ENCODE measurements at regions not wholly inside any gene's neighbourhood (a gene's known extent, or its start where the extent isn't known, plus 50 kb on each side); places are given as distances from the start of the nearest gene placed in this dataset.

DNA sequence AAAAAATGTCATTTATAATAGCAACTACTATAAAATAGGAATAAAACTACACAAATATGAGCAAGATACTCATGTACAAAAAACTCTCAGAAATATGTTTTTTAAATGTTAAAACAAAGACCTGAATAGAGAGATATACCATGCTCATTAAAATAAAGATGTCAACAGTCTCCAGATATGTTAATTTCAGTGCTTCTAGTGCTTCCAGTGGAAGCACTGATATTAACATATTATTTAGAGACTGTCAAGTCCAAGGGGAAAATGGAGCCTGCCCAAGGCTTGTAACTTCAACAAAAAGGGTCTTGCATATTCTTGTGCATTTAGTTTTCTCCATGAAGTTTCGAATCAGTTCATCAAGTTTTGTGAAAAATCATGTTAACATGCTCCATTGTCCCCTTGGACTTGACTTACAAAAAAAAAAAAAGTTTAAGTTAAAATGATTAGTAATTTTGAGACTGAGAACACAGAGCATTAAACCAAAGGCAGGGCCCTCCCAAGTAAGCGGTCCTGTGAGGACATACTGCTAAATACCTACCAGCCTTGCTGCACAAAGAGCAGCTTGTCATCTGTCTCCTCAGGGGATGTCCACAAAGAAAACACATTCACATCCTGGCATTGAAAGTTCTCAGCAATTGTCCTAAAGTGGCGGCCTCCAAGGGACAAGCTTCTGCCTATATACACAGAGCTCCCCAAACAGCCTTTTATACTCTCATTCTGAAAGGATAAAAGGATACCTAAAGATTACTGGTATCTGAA, 501.9 kb upstream of the CHAC2 start:
- CTCF ChIA-PET, result interaction anchor here (0.7 kb wide), 1 partner anchor 1549 kb away, joined by 3 read pairs; no protein-coding TSS in a partner anchor
- TF ChIP-seq, protein P1, sequence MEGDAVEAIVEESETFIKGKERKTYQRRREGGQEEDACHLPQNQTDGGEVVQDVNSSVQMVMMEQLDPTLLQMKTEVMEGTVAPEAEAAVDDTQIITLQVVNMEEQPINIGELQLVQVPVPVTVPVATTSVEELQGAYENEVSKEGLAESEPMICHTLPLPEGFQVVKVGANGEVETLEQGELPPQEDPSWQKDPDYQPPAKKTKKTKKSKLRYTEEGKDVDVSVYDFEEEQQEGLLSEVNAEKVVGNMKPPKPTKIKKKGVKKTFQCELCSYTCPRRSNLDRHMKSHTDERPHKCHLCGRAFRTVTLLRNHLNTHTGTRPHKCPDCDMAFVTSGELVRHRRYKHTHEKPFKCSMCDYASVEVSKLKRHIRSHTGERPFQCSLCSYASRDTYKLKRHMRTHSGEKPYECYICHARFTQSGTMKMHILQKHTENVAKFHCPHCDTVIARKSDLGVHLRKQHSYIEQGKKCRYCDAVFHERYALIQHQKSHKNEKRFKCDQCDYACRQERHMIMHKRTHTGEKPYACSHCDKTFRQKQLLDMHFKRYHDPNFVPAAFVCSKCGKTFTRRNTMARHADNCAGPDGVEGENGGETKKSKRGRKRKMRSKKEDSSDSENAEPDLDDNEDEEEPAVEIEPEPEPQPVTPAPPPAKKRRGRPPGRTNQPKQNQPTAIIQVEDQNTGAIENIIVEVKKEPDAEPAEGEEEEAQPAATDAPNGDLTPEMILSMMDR (conservative IDR thresholded peaks at IDR 0.05; ENCODE audit: low read depth), result no peak
- DNase-seq (ENCODE audit: low spot score), result no peak
- no peak overlapping the region for H3K27ac ChIP-seq
- POLR2A ChIA-PET (ENCODE audit: low non-redundant PET), result no interaction called here

DNA sequence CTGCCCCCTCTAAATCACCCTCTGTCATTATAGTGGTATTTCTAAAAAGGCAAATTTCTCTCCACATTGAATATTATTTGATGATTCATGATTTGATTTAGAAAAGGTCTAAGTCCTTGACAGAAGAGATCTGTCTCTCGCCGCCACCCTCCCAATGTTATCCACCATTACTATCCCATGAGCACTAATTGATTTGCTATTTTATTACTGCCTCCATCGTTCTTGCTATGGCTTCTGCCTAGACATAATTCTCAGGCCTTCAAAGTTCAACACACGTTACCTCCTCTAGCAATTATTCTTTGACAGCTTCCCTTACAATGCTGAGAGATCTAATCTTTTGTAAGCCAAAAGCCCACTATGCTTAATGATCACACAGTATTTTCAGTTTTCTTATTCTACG, 507.0 kb upstream of the CHAC2 start:
- POLR2A ChIA-PET (ENCODE audit: low non-redundant PET), result no interaction called here

DNA sequence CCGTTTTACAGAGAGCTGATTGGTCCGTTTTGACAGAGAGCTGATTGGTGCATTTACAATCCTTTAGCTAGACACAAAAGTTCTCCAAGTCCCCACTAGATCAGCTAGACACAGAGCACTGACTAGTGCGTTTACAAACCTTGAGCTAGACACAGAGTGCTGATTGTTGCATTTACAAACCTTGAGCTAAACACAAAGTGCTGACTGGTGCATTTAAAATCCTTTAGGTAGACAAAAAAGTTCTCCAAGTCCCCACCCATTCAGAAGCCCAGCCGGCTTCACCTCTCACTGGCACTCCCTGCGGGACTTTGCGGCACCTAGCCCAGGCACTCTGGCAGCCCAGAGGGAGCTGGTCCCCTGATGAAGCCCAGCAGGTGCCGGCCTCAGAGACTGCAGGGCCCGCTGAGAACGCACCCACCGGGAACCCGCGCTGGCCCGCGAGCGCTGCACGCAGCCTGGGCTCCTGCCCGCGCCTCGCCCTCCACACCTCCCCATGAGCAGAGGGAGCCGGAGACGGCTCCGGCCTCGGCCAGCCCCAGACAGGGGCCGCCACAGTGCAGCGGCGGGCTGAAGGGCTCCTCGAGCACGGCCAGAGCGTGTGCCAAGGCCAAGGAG, 508.1 kb upstream of the CHAC2 start:
- no peak for DNase-seq (ENCODE audit: low spot score)
- TF ChIP-seq, protein P1 (conservative IDR thresholded peaks at IDR 0.05; ENCODE audit: low read depth), result no peak
- no peak overlapping the region for H3K27ac ChIP-seq
- CTCF ChIA-PET, result no interaction called here
- POLR2A ChIA-PET (ENCODE audit: low non-redundant PET), result no interaction called here

More for the DNA sequence above, 507.0 kb upstream of the CHAC2 start:
- no peak overlapping the region for H3K27ac ChIP-seq
- CTCF ChIA-PET, result no interaction called here
- TF ChIP-seq, protein P1 (conservative IDR thresholded peaks at IDR 0.05; ENCODE audit: low read depth), result no peak
- no peak for DNase-seq (ENCODE audit: low spot score)

DNA sequence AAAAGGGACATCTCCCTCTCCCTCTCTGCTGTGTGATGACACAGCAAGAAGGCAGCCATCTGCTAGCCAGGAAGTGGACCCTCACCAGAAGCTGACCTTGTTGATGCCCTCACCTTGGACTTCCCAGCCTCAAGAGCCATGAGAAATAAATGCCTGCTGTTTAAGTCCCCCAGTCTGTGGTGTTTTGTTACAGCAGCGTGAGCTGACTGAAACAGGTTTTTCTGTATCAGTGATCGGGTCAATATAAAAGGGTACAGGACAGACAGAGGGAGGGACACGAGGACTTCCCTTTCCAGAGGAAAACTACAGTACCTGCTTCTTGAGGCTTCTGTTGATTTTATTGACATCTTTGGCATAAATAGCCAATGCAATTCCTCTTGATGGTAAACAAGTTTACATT, 510.3 kb upstream of the CHAC2 start:
- TF ChIP-seq, protein P1 (conservative IDR thresholded peaks at IDR 0.05; ENCODE audit: low read depth), result no peak
- no peak for DNase-seq (ENCODE audit: low spot score)
- POLR2A ChIA-PET (ENCODE audit: low non-redundant PET), result no interaction called here
- no peak overlapping the region for H3K27ac ChIP-seq
- CTCF ChIA-PET, result no interaction called here

DNA sequence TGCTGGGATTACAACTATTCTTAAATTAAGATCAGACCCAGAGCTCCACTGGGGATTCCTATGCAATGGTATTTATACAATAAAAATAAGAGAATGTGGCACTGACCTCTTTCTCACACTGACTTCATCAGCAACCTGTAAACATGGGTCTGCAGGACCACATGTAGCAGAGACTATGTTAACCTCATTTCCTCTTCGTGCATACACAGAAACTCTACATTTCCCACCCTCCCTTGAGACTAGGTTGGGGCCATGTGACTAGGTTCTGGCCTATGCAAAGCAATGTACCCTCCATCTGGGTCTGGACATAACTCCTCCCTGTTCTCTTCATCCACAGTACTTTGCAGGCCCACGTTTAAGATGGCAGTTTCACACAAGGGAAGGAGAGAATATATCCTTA, 514.4 kb upstream of the CHAC2 start:
- ChIA-PET POLR2A (ENCODE audit: low non-redundant PET) (no interaction called here), CTCF (no interaction called here)
- no peak for DNase-seq (ENCODE audit: low spot score)
- H3K27ac ChIP-seq, result no peak overlapping the region
- TF ChIP-seq, protein P1 (conservative IDR thresholded peaks at IDR 0.05; ENCODE audit: low read depth), result no peak

DNA sequence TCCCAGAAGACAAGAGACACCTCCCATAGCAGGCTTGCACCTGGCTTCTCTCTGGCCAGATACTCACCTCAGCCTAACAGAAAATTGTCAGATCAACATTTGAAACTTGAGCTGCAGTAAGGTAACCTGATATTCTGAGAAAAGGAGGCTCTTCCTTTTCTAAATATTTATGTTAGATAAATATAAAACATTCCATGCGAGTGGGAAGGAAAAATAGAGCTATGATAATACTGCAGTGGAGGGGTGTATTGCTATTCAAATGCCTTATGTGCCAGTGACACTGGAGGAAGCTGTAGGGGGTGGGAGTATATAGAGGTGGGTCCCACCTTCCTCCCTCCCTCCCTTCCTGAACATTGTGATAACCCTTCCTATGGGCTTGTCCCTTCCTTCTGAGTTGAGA, 515.5 kb upstream of the CHAC2 start:
- DNase-seq (ENCODE audit: low spot score), result no peak
- ChIA-PET CTCF (no interaction called here), POLR2A (ENCODE audit: low non-redundant PET) (no interaction called here)
- no peak overlapping the region for H3K27ac ChIP-seq
- TF ChIP-seq, protein P1 (conservative IDR thresholded peaks at IDR 0.05; ENCODE audit: low read depth), result no peak
